HG02970 (cell line): ENCODE measurements at regions not wholly inside any gene's neighbourhood (a gene's known extent, or its start where the extent isn't known, plus 50 kb on each side); places are given as distances from the start of the nearest gene placed in this dataset.
"Not testable (repeated sequence)": the region's sequence is repeated elsewhere in the genome, so short reads cannot be mapped to it uniquely, and the experiment has no call there.

Source experiments
- ATAC-seq: cut with Tn5 transposase; IDR thresholded peaks from one replicate; pipeline ENCODE4 v1.9.1; 2021; ENCODE audit warnings: mild to moderate bottlenecking, moderate library complexity, moderate number of reproducible peaks; ENCODE audit not compliant: unreplicated experiment, low FRiP score

DNA sequence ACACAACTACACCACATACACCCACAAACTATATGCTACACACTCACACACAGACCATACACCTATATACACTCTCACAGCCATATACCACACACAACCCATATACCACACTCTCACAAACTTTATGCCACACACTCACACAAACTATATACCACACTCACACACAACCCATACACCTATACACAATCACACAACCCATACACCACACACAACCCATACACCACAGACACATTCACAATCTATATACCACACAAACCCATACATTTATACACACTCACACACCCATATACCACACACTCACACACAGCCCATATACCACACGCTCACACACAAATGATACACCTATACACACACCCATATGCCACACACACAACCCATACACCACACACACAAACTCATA is 163.3 kb downstream of the TMEM121 start:
- no peak for ATAC-seq

DNA sequence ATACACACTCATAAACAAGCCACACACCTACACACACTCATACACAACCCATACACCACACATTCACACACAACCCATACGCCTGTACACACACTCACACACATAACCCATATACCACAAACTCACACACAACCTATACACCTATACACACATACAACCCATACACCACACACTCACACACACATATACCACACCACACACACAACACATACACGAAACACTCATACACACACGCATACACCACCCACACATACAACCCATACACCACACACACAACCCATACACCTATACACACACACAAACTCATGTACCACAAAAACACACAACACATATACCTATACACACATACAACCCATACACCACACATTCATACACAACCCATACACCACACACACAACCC is 164.3 kb downstream of the TMEM121 start:
- ATAC-seq = no peak

DNA sequence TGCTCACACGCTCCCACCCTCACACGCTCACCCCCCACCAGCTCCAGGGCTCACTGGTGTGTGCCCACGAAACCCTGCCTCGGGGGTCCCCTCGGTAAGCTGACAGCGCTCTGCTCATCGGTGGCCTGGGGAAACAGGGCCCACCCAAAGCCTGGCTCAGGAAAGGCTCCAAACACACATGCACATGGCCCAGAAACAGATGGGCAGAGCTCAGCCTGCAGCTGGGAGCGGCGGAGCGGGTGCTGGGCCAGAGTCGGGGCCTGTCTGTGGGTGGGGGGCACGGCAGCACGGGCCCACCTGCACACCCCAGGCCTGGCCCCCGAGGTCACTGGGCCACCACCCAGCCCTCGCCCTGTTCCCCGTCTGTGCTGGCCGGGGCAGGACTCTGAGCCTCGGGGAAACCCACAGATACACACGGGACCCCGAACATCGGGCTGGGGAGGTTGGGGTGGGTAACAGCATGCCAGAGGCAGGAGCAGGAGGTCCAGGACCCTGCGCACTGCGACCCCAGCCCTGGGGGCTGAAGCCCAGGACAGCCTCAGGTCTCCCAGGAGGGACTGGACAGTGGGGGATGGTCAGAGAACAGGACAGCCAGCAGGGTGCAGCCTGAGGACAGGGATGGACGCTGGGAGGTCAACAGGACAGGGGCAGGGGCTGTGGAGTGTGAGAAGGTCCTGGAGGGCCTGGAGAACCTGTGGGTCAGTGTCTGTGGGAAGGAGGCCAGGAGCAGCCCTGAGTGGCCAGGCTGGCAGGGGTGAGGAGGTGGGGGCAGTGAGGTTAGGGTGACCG is 165.1 kb downstream of the TMEM121 start:
- ATAC-seq = not testable (repeated sequence)

DNA sequence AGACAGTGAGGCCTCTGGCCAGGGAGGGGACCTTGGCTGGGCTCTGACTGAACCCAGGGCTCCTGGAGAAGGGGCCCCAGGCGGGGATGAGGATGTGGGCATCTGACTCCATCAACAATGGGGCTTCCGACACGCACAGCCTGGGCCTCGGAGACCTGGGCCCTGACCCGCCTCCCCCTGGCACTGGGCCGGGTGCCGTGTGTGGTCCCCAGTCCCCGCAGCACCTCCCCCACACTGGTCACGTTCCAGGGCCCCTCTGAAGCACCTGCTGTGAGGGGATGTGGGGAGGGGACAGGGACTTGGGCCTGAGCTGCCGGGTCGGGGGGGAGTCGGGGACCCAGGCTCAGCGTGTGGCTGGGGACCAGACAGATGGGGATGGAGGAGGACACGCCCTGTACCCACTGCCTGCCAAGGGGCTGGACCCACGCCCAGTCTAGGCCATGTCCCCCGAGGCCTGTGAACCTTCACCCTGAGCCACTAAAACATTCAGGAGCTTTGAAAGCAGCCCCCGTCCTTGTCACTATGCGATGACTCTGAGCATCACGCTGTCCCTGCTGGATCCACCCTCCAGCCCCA is 165.8 kb downstream of the TMEM121 start:
- ATAC-seq = not testable (repeated sequence)

DNA sequence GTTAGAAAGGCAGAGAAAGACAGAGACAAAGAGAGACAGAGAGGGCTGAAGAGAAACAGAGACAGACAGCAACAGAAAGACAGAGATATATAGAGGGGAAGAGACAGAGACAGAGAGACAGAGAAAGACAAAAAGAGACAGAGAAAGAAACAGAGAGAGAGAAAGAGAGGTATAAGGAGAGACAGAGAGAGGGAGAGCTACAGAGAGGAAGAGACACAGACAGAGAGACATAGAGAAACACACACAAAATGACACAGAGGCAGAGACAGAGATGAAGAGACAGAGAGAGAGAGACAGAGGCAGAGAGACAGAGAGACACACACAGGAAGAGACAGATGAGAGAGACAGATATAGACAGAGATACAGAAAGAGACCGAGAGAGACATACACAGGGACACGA is 168.6 kb downstream of the TMEM121 start:
- ATAC-seq = no peak

DNA sequence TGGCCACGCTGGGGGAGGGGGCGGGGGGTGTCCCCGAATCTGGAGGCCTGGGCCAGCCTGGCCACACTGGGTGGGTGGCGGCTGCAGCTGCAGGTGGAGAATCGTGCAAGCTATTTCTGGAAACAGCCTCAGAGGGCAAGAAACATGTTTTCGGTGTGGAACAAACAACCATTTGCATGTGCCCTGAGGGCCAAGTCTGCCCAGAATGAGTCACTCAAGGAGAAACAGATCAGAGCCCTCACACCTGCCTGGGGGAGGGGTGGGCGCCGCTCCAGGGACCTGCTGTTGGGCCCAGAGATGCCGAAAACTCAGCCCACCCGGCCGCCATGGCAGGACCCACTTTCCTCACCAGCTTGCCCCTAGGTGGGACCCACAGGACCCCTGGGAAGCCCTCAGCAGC is 170.0 kb downstream of the TMEM121 start:
- peak; percentile 68 for ATAC-seq

DNA sequence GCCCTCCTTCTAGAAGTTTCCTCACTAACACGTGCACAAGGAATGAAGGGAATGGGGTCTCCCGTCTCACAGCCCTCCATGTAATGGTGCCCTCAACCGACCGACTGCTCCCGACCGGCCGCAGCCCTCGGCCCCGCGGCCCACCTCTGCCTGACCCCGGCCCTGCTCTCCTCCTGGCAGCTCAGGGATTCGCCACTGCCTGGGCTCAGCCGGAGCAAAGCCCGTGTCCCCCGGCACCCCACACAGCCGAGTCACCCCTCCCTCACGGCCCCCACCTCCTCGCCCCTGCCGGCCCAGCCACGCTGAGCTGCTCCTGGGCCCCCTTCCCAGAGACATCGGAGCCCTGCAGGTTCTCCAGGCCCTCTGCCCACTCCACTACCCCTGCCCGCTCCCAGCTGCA is 171.0 kb downstream of the TMEM121 start:
- ATAC-seq = not testable (repeated sequence)

DNA sequence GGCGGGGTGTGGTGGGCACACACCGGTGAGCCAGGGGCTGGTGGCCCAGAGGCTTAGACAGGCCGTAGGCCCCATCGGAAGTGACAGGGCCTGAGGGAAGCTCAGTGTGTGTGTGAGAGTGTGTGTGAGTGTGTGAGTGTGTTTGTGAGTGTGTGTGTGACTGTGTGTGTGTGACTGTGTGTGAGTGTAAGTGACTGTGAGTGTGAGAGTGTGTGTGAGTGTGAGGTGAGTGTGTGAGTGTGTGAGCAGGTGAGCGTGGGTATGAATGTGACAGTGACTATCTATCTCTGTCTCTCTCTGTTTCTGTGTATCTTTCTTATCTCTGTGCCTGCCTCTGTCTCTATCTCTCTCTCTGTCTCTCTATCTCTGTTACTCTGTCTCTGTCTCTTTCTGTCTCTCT is 171.6 kb downstream of the TMEM121 start:
- not testable (repeated sequence) for ATAC-seq

DNA sequence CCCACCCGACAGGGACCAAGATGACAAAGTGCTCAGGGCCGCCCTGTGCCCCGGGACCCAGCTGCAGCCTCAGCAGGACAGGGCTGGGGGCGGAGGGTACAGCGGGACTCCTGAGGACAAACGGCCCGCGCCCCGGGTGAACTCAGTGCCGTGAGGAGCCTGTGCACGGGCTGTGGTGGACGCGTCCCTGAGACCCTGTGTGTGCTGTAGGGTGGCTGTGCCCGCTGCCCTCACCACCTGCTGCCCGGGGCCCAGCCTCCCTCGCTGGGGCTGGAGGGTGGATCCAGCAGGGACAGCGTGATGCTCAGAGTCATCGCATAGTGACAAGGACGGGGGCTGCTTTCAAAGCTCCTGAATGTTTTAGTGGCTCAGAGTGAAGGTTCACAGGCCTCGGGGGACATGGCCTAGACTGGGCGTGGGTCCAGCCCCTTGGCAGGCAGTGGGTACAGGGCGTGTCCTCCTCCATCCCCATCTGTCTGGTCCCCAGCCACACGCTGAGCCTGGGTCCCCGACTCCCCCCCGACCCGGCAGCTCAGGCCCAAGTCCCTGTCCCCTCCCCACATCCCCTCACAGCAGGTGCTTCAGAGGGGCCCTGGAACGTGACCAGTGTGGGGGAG is 172.7 kb downstream of the TMEM121 start:
- not testable (repeated sequence) for ATAC-seq

DNA sequence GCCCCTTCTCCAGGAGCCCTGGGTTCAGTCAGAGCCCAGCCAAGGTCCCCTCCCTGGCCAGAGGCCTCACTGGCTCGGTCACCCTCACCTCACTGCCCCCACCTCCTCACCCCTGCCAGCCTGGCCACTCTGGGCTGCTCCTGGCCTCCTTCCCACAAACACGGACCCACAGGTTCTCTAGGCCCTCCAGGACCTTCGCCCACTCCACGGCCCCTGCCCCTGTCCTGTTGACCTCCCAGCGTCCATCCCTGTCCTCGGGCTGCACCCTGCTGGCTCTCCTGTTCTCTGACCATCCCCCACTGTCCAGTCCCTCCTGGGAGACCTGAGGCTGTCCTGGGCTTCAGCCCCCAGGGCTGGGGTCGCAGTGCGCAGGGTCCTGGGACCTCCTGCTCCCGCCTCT is 173.3 kb downstream of the TMEM121 start:
- ATAC-seq = not testable (repeated sequence)

DNA sequence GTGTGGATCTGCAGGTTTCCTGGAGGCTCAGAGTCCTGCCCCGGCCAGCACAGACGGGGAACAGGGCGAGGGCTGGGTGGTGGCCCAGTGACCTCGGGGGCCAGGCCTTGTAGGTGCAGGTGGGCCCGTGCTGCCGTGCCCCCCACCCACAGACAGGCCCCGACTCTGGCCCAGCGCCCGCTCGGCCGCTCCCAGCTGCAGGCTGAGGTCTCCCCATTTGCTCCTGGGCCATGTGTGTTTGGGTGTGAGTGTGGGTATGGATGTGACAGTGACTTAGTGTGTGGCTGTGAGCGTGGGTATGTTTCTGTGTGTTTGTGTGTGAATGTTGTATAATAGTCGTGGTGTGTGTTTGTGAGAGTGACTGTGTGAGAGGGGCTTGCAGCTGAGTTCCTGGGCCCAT is 173.8 kb downstream of the TMEM121 start:
- ATAC-seq = not testable (repeated sequence)

DNA sequence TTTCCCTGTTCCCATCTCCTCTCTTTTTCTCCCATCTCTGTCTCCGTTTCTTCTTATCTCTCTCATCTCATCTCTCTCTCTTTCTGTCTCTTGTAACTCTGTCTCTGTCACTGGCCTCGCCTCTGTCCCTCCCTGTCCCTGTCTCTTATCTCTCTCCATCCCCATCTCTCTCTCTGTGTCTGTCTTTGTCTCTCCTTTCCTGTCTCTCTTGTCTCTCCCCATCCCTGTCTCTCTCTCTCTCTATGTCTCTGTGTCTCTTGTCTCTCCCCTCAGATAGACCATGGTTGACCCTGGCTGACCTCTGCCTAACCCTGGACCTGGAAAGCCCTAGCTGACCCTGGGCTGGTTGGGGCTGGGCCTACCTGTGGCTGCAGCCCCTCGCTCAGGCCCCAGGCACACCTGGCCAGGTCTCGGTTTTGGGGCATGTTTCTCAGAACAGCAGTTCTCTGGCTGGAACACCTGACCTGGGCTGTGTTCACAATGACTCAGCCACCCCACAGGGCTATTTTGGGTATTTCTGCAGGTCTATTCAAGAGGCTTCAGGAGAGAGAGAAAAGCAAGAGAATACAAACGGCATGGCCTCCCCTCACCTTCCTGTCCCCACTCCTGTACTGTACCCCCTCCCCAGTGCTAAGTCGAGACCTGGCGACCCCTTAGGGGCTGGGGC is 174.4 kb downstream of the TMEM121 start:
- no peak for ATAC-seq

DNA sequence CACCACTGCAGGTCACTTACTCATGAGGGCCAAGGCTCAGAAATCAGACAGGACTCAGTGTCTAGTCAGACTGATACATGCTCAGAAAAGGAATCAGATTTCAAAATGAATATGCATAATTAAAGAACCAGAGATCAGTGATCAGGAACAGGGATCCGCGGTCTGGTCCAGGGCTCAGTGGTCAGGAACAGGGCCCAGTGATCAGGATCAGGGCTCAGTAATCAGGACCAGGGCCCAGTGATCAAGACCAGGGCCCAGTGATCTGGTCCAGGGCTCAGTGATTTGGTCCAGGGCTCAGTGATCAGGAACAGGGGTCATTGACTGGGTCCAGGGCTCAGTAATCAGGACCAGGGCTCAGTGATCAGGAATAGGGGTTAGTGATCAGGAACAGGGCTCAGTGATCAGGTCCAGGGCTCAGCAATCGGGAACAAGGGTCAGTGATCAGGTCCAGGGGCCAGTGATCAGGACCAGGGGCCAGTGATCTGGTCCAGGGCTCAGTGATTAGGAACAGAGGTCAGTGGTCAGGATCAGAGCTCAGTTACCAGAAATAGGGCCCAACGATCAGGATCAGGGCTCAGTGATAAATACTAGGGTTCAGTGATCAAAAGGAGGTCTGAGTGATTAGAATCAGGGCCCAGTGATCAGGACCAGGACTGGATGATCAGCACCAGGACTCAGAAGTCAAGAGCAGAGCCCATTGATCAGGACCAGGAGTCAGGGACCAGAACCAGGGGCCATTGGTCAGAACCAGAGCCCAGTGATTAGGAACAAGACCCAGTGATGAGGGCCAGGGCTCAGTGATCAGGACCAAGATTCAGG is 175.3 kb downstream of the TMEM121 start:
- no peak for ATAC-seq

DNA sequence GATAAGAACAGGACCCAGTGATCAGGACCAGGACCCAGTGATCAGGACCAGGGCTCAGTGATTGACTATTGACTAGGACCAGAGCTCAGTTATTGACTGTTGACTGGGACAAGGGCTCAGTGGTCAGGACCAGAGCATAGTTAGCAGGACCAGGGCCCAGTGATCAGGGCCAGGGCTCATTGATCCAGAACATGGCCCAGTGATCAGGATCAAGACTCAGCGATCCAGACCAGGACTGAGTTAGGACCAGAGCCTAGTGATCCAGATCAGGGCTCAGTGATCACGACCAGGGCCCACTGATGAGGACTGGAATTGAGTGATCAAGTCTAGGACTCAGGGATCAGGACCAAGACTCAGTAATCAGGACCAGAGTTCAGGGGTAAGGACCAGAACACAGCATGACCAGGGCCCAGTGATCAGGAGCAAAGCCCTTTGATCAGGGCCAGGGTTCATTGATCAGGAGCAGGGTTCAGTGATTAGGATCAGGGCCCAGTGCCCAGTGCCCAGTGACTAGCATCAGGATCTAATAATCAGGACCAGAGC is 176.0 kb downstream of the TMEM121 start:
- no peak for ATAC-seq

DNA sequence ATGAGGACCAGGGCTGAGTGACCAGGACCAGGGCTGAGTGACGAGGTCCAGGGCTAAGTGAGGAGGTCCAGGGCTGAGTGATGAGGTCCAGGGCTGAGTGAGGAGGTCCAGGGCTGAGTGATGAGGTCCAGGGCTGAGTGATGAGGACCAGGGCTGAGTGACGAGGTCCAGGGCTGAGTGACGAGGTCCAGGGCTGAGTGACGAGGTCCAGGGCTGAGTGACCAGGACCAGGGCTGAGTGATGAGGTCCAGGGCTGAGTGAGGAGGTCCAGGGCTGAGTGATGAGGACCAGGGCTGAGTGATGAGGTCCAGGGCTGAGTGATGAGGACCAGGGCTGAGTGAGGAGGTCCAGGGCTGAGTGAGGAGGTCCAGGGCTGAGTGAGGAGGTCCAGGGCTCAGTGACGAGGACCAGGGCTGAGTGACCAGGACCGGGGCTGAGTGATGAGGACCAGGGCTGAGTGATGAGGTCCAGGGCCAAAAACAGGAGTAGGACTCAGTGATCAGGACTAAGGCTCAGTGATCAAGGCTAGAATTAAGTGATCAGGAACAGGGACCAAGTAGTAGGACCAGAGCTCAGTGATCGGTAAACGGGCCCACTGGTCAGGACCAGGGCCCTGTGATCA is 176.8 kb downstream of the TMEM121 start:
- ATAC-seq = not testable (repeated sequence)

DNA sequence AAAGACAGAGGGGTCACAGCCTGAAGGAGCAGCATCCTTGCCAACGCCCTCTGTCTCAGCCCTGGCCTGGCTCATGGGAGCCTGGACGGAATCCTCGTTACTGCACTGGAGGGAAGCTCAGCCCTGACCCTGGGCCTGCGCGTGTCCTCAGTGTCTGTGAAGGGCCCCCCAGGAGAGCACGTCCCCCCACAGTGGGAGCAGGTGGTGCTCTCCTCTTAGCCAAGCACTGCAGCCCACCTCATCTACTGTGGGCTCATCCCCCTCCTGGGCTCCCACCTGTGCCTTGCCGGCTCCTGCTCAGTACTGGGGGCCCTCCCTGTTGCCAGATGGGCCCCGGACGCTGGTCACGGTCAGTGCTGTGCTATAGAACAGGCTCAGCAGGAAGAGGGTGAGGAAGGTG is 177.7 kb downstream of the TMEM121 start:
- ATAC-seq = not testable (repeated sequence)

DNA sequence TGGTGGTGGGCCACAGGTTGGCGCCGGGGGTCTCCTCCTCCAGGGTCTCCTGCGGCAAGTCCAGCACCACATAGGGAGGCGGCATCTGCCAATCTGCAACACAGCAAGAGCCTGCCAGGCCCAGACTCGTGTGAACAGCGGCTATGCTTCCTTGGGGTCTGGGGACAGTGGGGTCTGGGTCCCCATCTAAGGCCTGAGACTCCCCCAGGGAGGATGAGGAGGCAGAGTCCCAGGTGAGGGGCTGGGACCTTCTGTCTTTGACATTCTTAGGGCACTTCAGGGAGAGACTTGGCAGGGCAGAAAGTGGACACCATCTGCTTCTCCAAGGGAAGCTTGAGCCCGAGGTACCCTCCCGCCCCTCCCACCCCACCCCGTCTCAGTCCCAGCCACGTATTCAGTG is 178.1 kb downstream of the TMEM121 start:
- not testable (repeated sequence) for ATAC-seq

DNA sequence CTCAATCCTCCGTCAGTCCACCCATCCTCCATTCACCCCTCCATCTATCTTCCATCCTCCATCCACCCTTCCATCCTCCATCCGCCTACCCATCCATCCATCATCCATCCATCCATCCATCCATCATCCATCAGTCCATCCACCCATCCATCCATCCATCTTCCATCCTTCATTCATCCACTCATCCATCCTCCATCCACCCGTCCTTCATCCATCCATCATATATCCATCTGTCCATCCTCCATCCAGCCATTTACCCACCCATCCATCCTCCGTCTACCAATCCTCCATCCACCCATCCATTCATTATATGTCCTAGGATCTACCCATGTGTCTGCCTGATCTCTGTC is 179.1 kb downstream of the TMEM121 start:
- ATAC-seq = not testable (repeated sequence)

DNA sequence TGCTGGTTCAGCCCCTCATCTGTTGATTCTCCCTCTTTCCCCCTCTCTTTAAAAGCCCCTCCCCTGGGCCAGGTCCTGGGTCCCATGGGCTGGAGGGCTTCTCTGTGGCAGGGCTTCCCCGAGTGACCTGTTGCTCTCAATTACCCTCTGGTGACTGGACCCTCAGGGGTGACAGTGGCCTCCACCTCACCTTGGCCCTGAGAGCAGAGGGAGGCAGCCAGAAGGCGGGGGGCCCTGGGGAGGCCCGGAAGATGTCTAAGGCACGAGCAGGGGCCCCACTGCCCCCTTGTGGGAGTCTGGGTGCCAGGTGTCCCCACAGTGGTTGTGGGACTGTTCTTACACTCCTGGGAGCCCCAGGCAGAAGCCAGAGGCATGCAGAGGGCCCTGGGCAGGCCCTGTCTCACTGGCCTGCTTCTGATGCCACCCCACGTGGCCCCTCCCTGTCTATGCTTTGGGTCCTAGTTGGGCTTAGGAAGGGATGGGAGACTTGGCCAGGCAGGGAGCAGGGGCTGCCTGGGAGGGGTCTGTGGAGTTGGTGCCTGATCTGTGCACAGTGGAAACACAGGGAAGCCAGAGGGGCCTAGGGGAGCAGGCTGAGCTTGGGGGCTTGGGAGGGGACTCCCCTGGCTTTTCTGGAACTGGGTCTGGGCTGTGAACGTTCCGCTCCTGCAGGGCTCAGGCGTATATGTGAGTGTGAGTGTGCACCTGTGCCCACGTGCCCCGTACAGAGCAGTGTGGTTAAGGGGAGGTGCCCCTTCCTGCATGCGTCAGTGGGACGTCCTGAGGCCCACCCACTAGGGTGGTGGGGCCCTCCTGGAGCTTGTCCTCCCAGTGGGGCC is 179.7 kb downstream of the TMEM121 start:
- not testable (repeated sequence) for ATAC-seq
